ENCODE measurements at regions not wholly inside any gene's neighbourhood (a gene's known extent, or its start where the extent isn't known, plus 50 kb on each side); places are given as distances from the start of the nearest gene placed in this dataset.

GRCh38 chr3:70840106-70840870, 527.9 kb upstream of the MDFIC2 start:
- DNase-seq (ENCODE audit: low read depth in 2 of 2), result no peak

- DNase-seq (ENCODE audit: low read depth in 2 of 2), result no peak
Observed at GRCh38 chr3:70833239-70833960, 521.0 kb upstream of the MDFIC2 start.

DNA sequence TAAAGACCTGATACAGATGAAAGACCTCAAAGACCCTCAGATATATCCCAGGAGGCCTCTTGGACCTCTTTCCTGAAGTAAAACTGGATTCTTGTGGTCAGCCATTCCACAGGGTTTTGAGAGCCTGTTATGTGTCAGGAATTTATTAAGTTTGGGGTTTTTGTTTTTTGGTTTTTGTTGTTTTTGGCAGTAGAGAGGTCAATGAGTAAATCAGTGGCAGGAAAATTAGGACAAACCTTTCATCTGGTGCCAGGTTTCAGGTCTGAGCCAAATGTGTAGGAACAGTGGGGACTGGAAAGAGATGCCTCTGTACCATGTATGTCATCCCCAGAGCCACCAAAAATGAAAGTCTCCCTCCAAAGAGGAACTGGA, 520.4 kb upstream of the MDFIC2 start:
- no peak for DNase-seq (ENCODE audit: low read depth in 2 of 2)

GRCh38 chr3:70832089-70832833, 519.8 kb upstream of the MDFIC2 start:
- no peak for DNase-seq (ENCODE audit: low read depth in 2 of 2)

- DNase-seq (ENCODE audit: low read depth in 2 of 2), result no peak
Observed at GRCh38 chr3:70829092-70829491, 516.7 kb upstream of the MDFIC2 start.

DNA sequence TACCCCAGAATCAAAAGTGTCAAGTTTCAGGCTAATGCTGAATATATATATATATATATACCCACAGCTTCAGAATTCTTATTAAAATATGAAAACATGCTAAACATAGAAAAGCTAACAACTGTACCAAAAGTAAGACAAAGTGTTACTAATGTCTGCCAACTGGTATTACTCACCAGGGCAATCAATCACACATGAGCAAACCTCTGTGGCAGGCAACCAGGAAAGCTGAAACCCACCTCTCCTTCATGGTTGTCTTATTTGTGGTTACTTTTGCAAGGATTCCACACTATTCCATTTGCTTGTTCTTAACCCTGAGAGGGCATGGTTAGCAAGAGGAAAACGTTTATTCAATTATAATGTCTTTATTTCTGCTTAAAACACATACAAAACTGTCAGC, 512.3 kb upstream of the MDFIC2 start:
- no peak for DNase-seq (ENCODE audit: low read depth in 2 of 2)

- no peak for DNase-seq (ENCODE audit: low read depth in 2 of 2)
Observed at GRCh38 chr3:70824078-70824477, 511.6 kb upstream of the MDFIC2 start.

GRCh38 chr3:70823622-70824021, 511.2 kb upstream of the MDFIC2 start:
- no peak for DNase-seq (ENCODE audit: low read depth in 2 of 2)

DNA sequence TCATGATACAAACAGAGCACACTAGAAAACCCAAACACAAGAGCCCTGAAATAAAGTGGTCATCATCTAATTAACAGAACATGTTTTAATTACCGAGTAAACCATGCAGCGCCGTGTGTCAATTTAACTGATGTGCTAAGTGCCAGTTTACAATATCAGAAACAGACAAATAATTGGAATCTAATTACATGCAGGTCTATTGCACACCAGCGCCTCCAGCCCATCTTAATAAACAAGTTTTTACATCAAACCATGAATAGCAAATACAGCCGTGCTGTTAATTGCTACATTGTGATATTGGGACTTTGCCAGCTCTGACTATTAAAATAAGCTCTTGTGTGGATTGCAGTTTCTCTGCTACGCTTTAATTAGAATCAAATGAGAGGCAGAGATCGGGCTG, 510.2 kb upstream of the MDFIC2 start:
- no peak for DNase-seq (ENCODE audit: low read depth in 2 of 2)

GRCh38 chr3:70821602-70822001, 509.2 kb upstream of the MDFIC2 start:
- DNase-seq (ENCODE audit: low read depth in 2 of 2), result no peak

DNA sequence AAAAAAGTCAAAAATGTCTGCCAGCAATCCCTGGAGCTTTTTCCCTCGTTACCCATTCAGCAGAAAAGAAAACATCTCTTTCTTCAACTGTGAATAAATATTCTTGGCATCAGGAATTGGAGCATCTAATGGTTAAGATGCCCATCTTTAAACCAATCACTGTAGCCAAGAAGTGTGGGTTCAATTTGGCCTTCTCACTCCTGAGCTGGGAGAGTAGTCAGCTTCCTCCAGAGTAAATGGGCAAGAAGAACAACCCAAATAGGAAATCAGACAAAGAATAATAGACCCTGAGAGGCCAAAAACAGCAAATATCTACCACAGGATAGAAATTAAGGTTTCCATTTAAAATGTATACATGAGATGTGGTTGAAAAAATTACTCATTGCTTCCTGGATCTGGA, 508.0 kb upstream of the MDFIC2 start:
- DNase-seq (ENCODE audit: low read depth in 2 of 2), result no peak

- DNase-seq (ENCODE audit: low read depth in 2 of 2), result no peak
Observed at GRCh38 chr3:70818145-70818544, 505.7 kb upstream of the MDFIC2 start.

GRCh38 chr3:70816346-70816745, 503.9 kb upstream of the MDFIC2 start:
- no peak for DNase-seq (ENCODE audit: low read depth in 2 of 2)

GRCh38 chr3:70815817-70816216, 503.4 kb upstream of the MDFIC2 start:
- no peak for DNase-seq (ENCODE audit: low read depth in 2 of 2)

DNA sequence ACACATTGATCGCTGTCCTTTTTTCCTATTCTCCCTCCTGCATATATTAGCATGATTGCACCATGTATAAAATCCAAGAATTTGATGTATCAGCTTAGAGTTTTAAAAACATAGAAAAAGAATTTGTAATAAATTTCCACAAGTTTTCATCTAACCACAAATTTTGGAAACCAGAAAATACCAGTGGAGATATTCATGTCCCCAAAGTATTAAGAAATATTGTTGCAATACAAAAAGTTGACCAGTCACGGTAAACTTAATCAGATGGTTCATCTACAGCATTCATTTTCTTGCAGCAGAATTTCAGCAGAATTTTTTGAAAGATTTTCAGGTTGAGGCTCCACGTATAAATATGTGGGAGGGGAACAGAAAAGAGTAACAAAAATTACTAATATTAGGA, 500.9 kb upstream of the MDFIC2 start:
- no peak for DNase-seq (ENCODE audit: low read depth in 2 of 2)

DNA sequence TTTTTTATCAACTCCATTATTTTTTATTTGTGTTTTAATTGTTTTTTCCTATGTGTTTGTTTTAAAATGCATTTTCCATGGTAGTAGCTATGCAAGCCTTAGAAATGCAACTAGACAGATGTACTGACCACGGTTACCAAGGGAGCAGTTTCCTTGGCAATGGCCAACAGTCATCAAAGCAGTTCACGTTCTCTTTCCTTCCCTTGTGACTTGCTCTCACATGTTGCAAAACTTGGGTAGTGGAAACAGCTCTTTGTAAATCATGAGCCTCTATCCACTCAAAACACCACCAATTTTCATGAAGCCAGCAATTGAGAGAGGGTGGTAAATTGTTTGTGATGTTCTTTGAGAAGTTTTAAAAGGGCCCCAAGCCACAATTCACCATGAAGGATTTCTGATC, 499.4 kb upstream of the MDFIC2 start:
- DNase-seq (ENCODE audit: low read depth in 2 of 2), result no peak

DNA sequence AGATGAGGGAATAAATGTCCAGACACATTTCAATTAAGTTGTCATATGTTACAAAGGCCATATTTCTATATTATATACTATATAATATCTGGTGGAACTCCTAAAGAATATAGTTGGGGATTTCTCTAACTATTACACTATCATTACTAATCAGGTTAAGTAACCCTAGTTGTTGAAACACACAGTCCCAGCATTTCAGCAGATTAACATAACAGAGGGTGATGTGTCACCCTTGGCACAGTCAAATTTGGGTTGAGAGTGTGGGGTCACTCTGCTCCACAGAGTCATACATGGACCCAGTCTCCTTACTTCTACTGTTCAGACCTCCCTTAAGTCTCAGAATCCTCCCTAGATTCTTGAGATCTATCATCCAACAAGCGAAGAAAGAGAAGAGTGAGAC, 496.4 kb upstream of the MDFIC2 start:
- DNase-seq (ENCODE audit: low read depth in 2 of 2), result no peak

GRCh38 chr3:70806556-70806955, 494.1 kb upstream of the MDFIC2 start:
- no peak for DNase-seq (ENCODE audit: low read depth in 2 of 2)

DNA sequence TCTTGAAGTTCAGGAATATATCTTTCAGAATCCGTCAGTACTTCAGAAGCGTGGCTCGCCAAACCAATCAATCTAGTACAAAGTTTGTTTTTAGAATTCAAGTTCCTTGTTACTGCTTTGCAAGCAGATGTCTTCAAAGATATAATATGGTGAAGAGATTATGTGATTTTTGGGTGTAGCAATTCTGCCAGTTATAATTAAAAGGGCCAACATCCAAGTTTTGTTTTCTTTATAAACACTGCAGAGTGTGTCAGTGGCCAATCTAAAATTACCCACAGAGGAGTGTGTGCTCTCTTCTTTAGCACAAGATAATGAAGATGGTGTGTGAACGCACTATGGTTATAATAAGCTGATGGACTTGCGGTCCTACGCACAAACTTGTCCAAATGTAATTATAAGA, 493.6 kb upstream of the MDFIC2 start:
- DNase-seq (ENCODE audit: low read depth in 2 of 2), result no peak

GRCh38 chr3:70805061-70805889, 492.8 kb upstream of the MDFIC2 start:
- no peak for DNase-seq (ENCODE audit: low read depth in 2 of 2)

DNA sequence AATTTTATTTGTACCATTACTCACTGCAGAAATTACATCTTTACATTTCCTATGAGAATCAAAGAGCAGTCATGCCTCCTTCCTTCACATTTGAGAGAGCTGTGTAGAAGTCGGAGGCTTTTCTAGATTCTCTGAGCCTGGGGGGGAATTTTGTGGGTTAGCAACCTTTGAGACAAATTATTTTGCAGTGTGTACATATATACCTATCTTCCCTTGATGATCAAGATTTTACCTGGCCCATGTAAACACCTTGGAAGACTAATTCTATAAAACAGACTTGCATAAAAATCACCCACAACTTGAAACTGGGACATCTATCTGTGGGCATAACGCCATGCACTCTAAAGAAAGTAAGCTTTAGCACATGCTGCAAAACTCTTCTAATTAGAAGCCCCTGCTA, 491.5 kb upstream of the MDFIC2 start:
- DNase-seq (ENCODE audit: low read depth in 2 of 2), result no peak

- no peak for DNase-seq (ENCODE audit: low read depth in 2 of 2)
Observed at GRCh38 chr3:70803319-70803718, 490.9 kb upstream of the MDFIC2 start.

Measured in activated CD8-positive, alpha-beta memory T cell treated with anti-CD3 and anti-CD28 coated beads for 4 hours (primary cell).